ENCODE measurements at regions not wholly inside any gene's neighbourhood (a gene's known extent, or its start where the extent isn't known, plus 50 kb on each side); places are given as distances from the start of the nearest gene placed in this dataset.

GRCh38 chr10:57785068-57785467 is 482.6 kb downstream of the IPMK start:
- no peak for DNase-seq

GRCh38 chr10:57776688-57777432 is 490.8 kb downstream of the IPMK start:
- DNase-seq: no peak

- no peak for DNase-seq
Observed at GRCh38 chr10:57775250-57775649, 492.4 kb downstream of the IPMK start.

- no peak for DNase-seq
Observed at GRCh38 chr10:57769298-57769697, 498.4 kb downstream of the IPMK start.

- no peak for DNase-seq
Observed at GRCh38 chr10:57759777-57760176, 507.9 kb downstream of the IPMK start.

GRCh38 chr10:57754803-57755202 is 512.9 kb downstream of the IPMK start:
- no peak for DNase-seq

GRCh38 chr10:57743711-57744110 is 524.0 kb downstream of the IPMK start:
- no peak for DNase-seq

- DNase-seq: no peak
Observed at GRCh38 chr10:57741751-57742150, 525.9 kb downstream of the IPMK start.

GRCh38 chr10:57723305-57723704 is 544.4 kb downstream of the IPMK start:
- no peak for DNase-seq

- DNase-seq: peak; percentile 67
Observed at GRCh38 chr10:57716884-57717283, 550.8 kb downstream of the IPMK start.

- peak; percentile 20 for DNase-seq
Observed at GRCh38 chr10:57715233-57715632, 552.5 kb downstream of the IPMK start.

- no peak for DNase-seq
Observed at GRCh38 chr10:57707300-57707658, 560.4 kb downstream of the IPMK start.

- no peak for DNase-seq
Observed at GRCh38 chr10:57706576-57707299, 561.0 kb downstream of the IPMK start.

GRCh38 chr10:57706016-57706415 is 561.7 kb downstream of the IPMK start:
- DNase-seq: no peak

GRCh38 chr10:57699944-57700343 is 567.8 kb downstream of the IPMK start:
- DNase-seq: peak; percentile 35

- no peak for DNase-seq
Observed at GRCh38 chr10:57696641-57697040, 571.1 kb downstream of the IPMK start.

GRCh38 chr10:57694956-57695608 is 572.6 kb downstream of the IPMK start:
- no peak for DNase-seq

GRCh38 chr10:57692255-57692980 is 575.3 kb downstream of the IPMK start:
- no peak for DNase-seq

GRCh38 chr10:57689596-57690297 is 577.9 kb downstream of the IPMK start:
- DNase-seq: no peak

- DNase-seq: no peak
Observed at GRCh38 chr10:57679916-57680315, 587.8 kb downstream of the IPMK start.

GRCh38 chr10:57675125-57675524 is 592.6 kb downstream of the IPMK start:
- no peak for DNase-seq

GRCh38 chr10:57673446-57673960 is 594.2 kb downstream of the IPMK start:
- no peak for DNase-seq
